IPS-18a (cell line): ENCODE measurements at regions not wholly inside any gene's neighbourhood (a gene's known extent, or its start where the extent isn't known, plus 50 kb on each side); places are given as distances from the start of the nearest gene placed in this dataset.
A peak's percentile ranks its signal among the peaks of the same experiment; 100 is the strongest.

Experiments used
- H3K27ac ChIP-seq: one replicate; pipeline ENCODE4 v1.5.1; 2013; ENCODE audit warnings: low read length
- H3K27me3 ChIP-seq: one replicate; pipeline ENCODE4 v1.6.1; 2013; ENCODE audit warnings: mild to moderate bottlenecking, low read length; ENCODE audit not compliant: control insufficient read depth, insufficient read depth
- H3K36me3 ChIP-seq: one replicate; pipeline ENCODE4 v1.6.1; 2013; ENCODE audit warnings: low read depth, low read length; ENCODE audit not compliant: control insufficient read depth
- H3K4me1 ChIP-seq: one replicate; pipeline ENCODE4 v1.6.1; 2013; ENCODE audit warnings: low read depth, low read length; ENCODE audit not compliant: control insufficient read depth
- H3K4me3 ChIP-seq: one replicate; pipeline ENCODE4 v1.5.1; 2013; ENCODE audit warnings: low read length
- H3K9ac ChIP-seq: one replicate; pipeline ENCODE4 v1.6.1; 2013; ENCODE audit warnings: mild to moderate bottlenecking, low read length, moderate library complexity
- H3K9me3 ChIP-seq: one replicate; pipeline ENCODE4 v1.6.1; 2013; ENCODE audit warnings: low read depth, low read length; ENCODE audit not compliant: control insufficient read depth

DNA sequence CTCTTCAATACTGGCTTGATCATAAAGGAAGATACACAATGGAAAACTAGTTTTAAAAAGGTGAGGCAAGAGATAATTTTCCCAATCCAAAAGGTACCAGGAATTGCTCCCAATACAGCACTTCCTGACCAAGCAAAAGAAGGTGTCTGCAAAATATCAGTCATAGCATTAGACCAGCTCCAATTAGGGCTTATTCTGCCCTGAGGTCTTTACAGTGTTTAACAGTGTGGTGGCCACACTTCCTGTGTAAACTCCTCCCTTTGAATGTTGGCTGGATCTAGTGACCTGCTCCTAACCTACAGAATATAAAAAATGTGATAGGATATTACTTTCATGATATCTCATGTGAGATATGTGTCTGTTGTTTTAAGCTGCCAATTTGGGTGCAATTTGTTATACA, 57.1 kb upstream of the BTN3A2 start:
- Histone ChIP-seq H3K27me3 (no peaks in the 10 kb centered on the region), H3K9me3 (no peaks in the 10 kb centered on the region), H3K36me3 (no peaks in the 10 kb centered on the region)

DNA sequence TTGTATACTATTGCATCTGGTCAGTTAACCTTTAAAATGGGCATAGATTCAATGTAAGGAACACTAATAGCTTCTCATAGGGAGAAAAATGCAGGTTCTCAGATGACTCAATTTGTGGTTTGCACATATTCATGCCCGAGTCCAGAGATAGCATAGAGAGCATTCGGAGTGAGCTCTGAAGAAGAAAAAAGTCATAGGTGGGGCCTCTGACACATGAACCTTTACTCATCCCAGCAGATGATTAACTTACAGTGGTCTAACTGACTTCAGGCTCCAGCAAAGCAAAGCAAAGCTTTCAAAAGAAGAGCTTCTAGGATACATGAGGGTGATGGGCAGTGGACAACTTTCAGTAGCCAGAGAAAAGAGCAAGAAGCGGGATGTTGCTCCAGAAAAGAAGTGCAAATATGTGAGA, 55.3 kb upstream of the BTN3A2 start:
- Histone ChIP-seq H3K9me3 (no peaks in the 10 kb centered on the region), H3K4me1 (no peaks in the 10 kb centered on the region), H3K36me3 (no peaks in the 10 kb centered on the region), H3K9ac (no peak overlapping the region), H3K4me3 (no peak overlapping the region), H3K27me3 (no peaks in the 10 kb centered on the region), H3K27ac (no peak overlapping the region)

More for the DNA sequence above, 57.1 kb upstream of the BTN3A2 start:
- Histone ChIP-seq H3K4me1 (no peaks in the 10 kb centered on the region), H3K27ac (no peak overlapping the region), H3K4me3 (no peak overlapping the region), H3K9ac (no peak overlapping the region)

DNA sequence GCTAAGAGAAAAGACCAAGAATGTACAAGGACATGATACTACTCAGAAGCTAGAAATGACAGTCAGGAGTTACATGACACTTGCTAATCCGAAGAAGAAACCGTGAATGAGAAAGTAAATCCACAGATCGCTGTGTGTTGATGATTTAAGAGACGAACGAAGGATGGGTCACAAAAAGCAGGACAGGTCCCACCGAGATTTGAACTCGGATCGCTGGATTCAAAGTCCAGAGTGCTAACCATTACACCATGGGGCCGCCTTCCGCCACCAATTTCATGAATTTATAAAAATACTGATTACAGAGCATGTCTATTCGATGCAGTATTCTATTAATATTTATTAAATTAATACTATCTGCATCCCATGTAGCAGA, 54.0 kb upstream of the BTN3A2 start:
- Histone ChIP-seq H3K4me1 (no peaks in the 10 kb centered on the region), H3K9me3 (no peaks in the 10 kb centered on the region), H3K9ac (no peak overlapping the region), H3K4me3 (peak overlapping the region; percentile 100), H3K27me3 (no peaks in the 10 kb centered on the region), H3K36me3 (no peaks in the 10 kb centered on the region), H3K27ac (no peak overlapping the region)

DNA sequence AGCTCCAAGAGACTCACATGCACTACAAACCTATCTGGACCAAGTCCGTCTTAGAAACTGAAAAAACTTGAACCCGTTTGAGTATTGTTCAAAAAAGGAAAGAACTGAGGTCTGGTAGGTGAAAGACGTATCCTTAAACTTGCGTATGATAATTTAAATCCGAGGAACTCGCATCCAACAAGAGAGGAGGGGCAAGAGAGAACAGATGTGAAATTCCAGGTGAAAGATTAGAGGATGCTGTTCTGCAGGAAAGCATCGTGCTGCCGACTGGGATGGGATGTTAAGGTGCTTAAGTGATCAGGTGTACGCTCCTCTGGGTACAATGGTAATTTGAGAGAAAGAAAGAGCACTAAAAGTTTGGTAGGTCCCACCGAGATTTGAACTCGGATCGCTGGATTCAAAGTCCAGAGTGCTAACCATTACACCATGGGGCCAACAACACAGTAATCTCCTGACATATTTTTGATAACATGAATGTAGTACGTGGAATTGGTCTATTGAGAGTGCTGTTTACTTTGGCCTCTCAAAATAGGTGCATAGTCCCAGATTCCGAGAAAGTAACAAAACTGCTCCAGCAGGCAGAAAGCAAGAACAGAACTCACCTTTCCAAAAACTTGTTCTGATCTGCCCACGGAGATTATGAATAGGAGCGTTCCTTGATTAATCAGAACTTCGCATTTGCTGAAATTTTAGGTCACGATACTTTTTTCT, 53.5 kb upstream of the BTN3A2 start:
- no peaks in the 10 kb centered on the region for H3K4me1 ChIP-seq
- H3K27ac ChIP-seq, result no peak overlapping the region
- no peaks in the 10 kb centered on the region for H3K9me3 ChIP-seq
- peak overlapping the region; percentile 100 for H3K4me3 ChIP-seq
- peak overlapping the region; percentile 30 for H3K9ac ChIP-seq
- no peaks in the 10 kb centered on the region for H3K27me3 ChIP-seq
- H3K36me3 ChIP-seq, result no peaks in the 10 kb centered on the region

DNA sequence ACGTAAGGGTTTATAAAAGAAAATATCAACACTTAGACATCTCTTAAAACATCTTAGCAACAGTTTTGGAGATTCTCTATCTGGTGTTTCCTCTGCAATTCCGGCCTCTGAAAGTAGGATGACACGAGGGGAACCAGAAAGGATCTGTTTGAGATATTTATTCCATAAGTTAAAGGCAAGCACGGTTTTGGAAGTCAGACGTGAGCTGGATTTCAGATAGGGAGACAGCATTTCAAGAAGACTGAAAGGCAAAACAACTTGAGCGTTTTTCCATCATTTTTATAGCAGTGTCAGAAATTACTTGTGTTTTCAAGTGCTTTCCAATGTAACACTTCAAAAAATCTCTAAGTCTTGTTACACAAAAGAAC, 52.9 kb upstream of the BTN3A2 start:
- no peaks in the 10 kb centered on the region for H3K36me3 ChIP-seq
- peak overlapping the region; percentile 30 for H3K9ac ChIP-seq
- no peaks in the 10 kb centered on the region for H3K9me3 ChIP-seq
- no peaks in the 10 kb centered on the region for H3K4me1 ChIP-seq
- H3K27me3 ChIP-seq, result no peaks in the 10 kb centered on the region
- peak overlapping the region; percentile 100 for H3K4me3 ChIP-seq
- H3K27ac ChIP-seq, result no peak overlapping the region

DNA sequence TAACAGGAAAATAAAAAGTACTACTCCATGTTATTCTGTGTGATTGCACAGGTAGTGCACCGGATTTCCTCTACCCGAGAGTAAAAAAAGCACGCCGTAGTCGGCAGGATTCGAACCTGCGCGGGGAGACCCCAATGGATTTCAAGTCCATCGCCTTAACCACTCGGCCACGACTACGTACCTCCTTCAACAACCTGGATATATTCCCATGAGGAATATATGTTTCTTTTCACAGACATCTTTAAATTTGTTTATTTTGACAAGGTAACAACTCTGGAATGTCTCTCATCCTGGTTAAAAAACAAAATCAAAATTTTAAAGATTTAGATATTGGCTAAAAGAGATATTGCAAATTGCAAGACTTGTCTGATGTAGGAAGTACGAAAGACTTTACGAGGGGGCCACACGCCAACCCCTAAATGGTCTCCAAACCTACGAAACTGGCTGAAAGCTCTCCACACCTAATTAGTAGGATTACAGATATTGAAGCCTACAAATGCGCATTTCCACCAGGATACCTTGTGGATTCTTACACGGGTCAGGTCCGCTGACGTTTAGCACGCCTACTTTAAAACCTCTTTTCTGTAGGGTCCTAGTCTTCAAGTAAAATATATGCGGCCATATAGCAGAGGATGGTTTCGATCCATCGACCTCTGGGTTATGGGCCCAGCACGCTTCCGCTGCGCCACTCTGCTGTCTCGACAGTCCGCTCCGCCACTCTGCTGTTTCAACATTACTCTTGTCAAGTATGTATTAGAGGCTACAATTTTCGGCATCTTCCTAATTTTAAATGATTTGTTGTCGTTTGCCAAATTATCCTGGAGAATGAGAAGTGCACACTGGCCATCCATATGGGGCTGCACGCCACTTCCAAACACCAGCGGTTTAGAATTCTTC, 52.2 kb upstream of the BTN3A2 start:
- Histone ChIP-seq H3K27ac (no peak overlapping the region), H3K27me3 (no peaks in the 10 kb centered on the region), H3K4me3 (peak overlapping the region; percentile 100), H3K9me3 (no peaks in the 10 kb centered on the region), H3K36me3 (no peaks in the 10 kb centered on the region), H3K9ac (peak overlapping the region; percentile 51), H3K4me1 (no peaks in the 10 kb centered on the region)
